Muscle layer of colon (tissue), 2 donors: ENCODE measurements at regions not wholly inside any gene's neighbourhood (a gene's known extent, or its start where the extent isn't known, plus 50 kb on each side); places are given as distances from the start of the nearest gene placed in this dataset.

ENCODE experiments used
- H3K27ac ChIP-seq: one replicate; pipeline ENCODE4 v1.7.0; 2013; ENCODE audit warnings: low read depth, mild to moderate bottlenecking, low read length, moderate library complexity
- H3K27me3 ChIP-seq, 2 donors: one replicate each; pipeline ENCODE4 v1.7.0; 2013; ENCODE audit warnings: low read length in 2 of 2, mild to moderate bottlenecking in 2 of 2; ENCODE audit not compliant: insufficient read depth in 2 of 2, control insufficient read depth in 1 of 2
- H3K36me3 ChIP-seq: one replicate; pipeline ENCODE4 v1.7.0; 2013; ENCODE audit warnings: mild to moderate bottlenecking, low read length; ENCODE audit not compliant: insufficient read depth
- H3K4me1 ChIP-seq: one replicate; pipeline ENCODE4 v1.7.0; 2013; ENCODE audit warnings: mild to moderate bottlenecking, low read length; ENCODE audit not compliant: insufficient read depth
- H3K4me3 ChIP-seq, 2 donors: one replicate each; pipeline ENCODE4 v1.7.0; 2013; ENCODE audit warnings: low read length in 2 of 2, low read depth in 1 of 2, mild to moderate bottlenecking in 1 of 2, moderate library complexity in 1 of 2
- H3K9ac ChIP-seq: one replicate; pipeline ENCODE4 v1.7.0; 2013; ENCODE audit warnings: low read length
- H3K9me3 ChIP-seq: one replicate; pipeline ENCODE4 v1.7.0; 2013; ENCODE audit warnings: mild to moderate bottlenecking, low read length
- donor health status: abdominal sarcoma.
- donor health status: Adenocarcinoma of cecum.

DNA sequence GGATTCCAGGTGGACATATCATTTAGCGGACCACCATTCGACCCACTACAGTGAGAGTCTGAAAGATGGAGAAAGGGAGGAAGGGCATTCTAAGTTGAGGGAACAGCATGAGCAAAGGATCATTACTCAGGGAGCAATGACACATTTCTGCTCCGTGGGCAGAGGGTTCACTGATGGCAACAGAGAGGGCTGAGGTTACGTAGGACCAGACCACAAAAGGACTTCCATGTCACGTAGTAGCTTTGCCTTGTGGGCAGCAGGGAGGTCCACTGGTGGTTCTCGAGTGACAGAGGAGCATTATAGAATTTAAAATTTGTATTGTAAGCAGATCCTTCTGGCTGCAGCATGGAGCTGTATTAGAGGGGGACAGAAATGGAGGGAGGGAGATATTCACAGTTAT is 109.7 kb upstream of the NAV2 start:
- H3K9ac ChIP-seq = no peak overlapping the region
- H3K4me3 ChIP-seq = no peak overlapping the region
- H3K4me1 ChIP-seq = peaks cover 17% of the 10 kb centered on the region
- no peaks in the 10 kb centered on the region for H3K9me3 ChIP-seq
- no peak overlapping the region for H3K27ac ChIP-seq
- H3K27me3 ChIP-seq = no peaks in the 10 kb centered on the region
- no peaks in the 10 kb centered on the region for H3K36me3 ChIP-seq

GRCh38 chr11:19602406-19602805 is 110.2 kb upstream of the NAV2 start:
- H3K4me1 ChIP-seq = peaks cover 17% of the 10 kb centered on the region
- no peaks in the 10 kb centered on the region for H3K9me3 ChIP-seq
- no peak overlapping the region for H3K9ac ChIP-seq
- no peaks in the 10 kb centered on the region for H3K36me3 ChIP-seq
- no peak overlapping the region for H3K4me3 ChIP-seq
- no peaks in the 10 kb centered on the region for H3K27me3 ChIP-seq
- no peak overlapping the region for H3K27ac ChIP-seq

DNA sequence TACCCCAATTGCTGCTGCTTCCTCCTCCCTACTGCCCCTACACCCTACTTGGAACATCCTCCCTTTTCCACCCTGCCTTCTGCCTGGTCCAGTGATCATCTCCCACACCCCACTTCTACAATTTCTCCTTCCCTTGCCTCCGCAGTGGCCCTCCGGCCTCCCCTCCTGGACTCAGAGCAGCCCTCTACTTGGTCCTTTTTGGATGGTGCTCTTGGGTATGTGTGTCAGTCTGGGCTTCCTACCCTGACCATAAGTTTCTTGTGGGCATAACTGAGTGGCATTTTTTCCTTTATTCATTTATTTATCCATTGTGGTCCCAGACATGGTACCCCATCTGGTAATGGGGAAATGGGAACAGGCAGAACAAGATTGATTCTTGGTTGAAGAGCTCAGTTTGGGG is 111.4 kb upstream of the NAV2 start:
- H3K27me3 ChIP-seq = no peaks in the 10 kb centered on the region
- no peak overlapping the region for H3K9ac ChIP-seq
- H3K9me3 ChIP-seq = no peaks in the 10 kb centered on the region
- H3K4me1 ChIP-seq = peaks cover 18% of the 10 kb centered on the region
- no peak overlapping the region for H3K4me3 ChIP-seq
- H3K27ac ChIP-seq = no peak overlapping the region
- H3K36me3 ChIP-seq = no peaks in the 10 kb centered on the region

DNA sequence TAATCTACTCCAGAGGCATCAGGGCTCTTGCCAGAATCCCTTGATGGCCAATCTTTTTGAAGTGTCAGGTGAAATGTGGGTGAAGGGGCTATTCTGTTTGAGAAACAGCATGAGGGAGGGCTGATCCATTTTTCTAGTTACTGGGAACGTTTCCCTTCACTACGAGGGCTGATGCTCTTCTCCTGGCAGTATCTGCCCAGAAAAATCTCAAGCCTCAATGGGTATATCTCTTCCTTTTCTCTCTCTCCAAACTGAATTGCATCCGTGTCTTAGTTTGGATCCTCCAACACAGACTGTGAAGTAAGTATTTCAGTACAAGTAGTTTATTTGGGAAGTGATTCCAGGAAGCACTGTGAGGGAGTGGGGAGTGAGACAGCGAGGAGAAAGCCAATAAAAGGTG is 113.0 kb upstream of the NAV2 start:
- H3K27ac ChIP-seq = no peak overlapping the region
- H3K4me1 ChIP-seq = peaks cover 18% of the 10 kb centered on the region

GRCh38 chr11:19598876-19599486 is 113.7 kb upstream of the NAV2 start:
- H3K4me1 ChIP-seq = peaks cover 18% of the 10 kb centered on the region

More for the DNA sequence above, 113.0 kb upstream of the NAV2 start:
- no peak overlapping the region for H3K4me3 ChIP-seq
- no peaks in the 10 kb centered on the region for H3K36me3 ChIP-seq
- H3K27me3 ChIP-seq = no peaks in the 10 kb centered on the region
- no peaks in the 10 kb centered on the region for H3K9me3 ChIP-seq
- H3K9ac ChIP-seq = no peak overlapping the region

GRCh38 chr11:19598456-19598855 is 114.2 kb upstream of the NAV2 start:
- H3K27ac ChIP-seq = no peak overlapping the region
- H3K36me3 ChIP-seq = no peaks in the 10 kb centered on the region
- H3K9me3 ChIP-seq = no peaks in the 10 kb centered on the region
- H3K4me3 ChIP-seq = no peak overlapping the region
- H3K9ac ChIP-seq = no peak overlapping the region
- H3K4me1 ChIP-seq = peaks cover 18% of the 10 kb centered on the region
- H3K27me3 ChIP-seq = no peaks in the 10 kb centered on the region

More at GRCh38 chr11:19598876-19599486, 113.7 kb upstream of the NAV2 start:
- H3K27ac ChIP-seq = no peak overlapping the region
- no peaks in the 10 kb centered on the region for H3K9me3 ChIP-seq
- no peaks in the 10 kb centered on the region for H3K27me3 ChIP-seq
- H3K4me3 ChIP-seq = no peak overlapping the region
- H3K9ac ChIP-seq = no peak overlapping the region
- no peaks in the 10 kb centered on the region for H3K36me3 ChIP-seq

GRCh38 chr11:19597876-19598275 is 114.8 kb upstream of the NAV2 start:
- Histone ChIP-seq H3K27ac (no peak overlapping the region), H3K4me1 (peaks cover 18% of the 10 kb centered on the region), H3K9me3 (no peaks in the 10 kb centered on the region), H3K27me3 (no peaks in the 10 kb centered on the region), H3K4me3 (no peak overlapping the region), H3K9ac (no peak overlapping the region), H3K36me3 (no peaks in the 10 kb centered on the region)

GRCh38 chr11:19597206-19597605 is 115.4 kb upstream of the NAV2 start:
- no peaks in the 10 kb centered on the region for H3K27me3 ChIP-seq
- no peak overlapping the region for H3K27ac ChIP-seq
- no peak overlapping the region for H3K9ac ChIP-seq
- H3K4me3 ChIP-seq = no peak overlapping the region
- H3K36me3 ChIP-seq = no peaks in the 10 kb centered on the region
- no peaks in the 10 kb centered on the region for H3K9me3 ChIP-seq
- peaks cover 18% of the 10 kb centered on the region for H3K4me1 ChIP-seq

DNA sequence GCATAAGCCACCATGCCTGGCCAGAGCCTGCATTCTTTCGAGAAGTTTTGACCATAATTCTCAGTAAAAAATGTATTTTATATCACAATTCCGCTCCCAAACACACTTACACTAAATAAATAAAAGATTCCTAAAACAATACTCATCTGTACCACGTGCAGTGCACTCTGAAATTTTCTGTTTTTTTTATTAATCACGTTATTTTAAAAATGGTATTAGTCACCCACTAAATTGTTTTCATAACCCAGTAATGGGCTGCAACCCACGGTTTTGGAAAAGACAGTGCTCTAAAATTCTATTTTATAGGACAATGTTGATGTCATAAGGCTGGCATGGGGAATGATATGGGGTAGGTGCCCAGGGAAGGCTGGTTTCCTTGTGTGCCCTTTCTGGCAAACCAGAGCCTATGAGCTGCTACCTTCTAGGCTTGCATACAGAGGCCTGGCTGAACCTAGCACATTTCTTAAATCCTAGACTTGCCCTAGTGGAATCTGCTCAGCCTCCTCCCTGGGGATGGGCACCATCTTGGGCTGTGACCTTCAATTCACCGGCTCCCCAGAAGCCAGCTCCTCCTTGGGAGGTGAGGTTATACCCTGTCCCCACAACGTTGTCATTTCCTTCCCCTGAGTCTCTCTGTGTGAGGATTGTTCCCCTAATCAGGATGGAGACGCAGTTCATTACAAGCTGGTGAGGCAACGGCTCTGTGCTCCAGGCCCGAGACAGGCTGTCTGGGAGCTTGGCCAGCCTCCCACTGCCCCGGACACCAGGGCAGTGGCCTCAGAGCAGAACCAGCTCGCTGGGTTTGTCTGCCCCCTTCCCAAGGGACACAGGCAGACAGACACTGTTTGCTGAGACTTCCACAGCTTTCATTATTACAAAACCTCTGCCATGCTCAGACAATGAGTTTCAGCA is 116.5 kb upstream of the NAV2 start:
- no peak overlapping the region for H3K4me3 ChIP-seq
- H3K4me1 ChIP-seq = peaks cover 18% of the 10 kb centered on the region
- no peaks in the 10 kb centered on the region for H3K27me3 ChIP-seq
- H3K36me3 ChIP-seq = no peaks in the 10 kb centered on the region
- no peaks in the 10 kb centered on the region for H3K9me3 ChIP-seq
- H3K9ac ChIP-seq = peak overlapping the region; percentile 0
- peak overlapping the region; percentile 54 for H3K27ac ChIP-seq

DNA sequence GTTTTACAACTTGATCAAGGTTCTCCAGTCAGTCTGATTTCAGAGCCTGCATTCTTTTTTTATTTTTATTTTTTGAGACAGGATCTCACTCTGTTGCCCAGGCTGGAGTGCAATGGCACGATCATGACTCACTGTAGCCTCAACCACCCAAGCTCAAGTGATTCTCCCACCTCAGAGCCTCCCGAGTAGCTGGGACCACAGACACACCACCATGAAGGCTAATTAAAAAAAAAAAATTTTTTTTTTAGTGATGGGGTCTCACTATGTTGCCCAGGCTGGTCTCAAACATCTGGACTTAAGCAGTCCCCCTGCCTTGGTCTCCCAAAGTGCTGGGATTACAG is 117.2 kb upstream of the NAV2 start:
- Histone ChIP-seq H3K27ac (no peak overlapping the region), H3K36me3 (no peaks in the 10 kb centered on the region), H3K27me3 (no peaks in the 10 kb centered on the region), H3K4me3 (no peak overlapping the region), H3K9ac (no peak overlapping the region), H3K4me1 (peaks cover 18% of the 10 kb centered on the region), H3K9me3 (no peaks in the 10 kb centered on the region)

- Histone ChIP-seq H3K27ac (no peak overlapping the region), H3K36me3 (no peaks in the 10 kb centered on the region), H3K9ac (no peak overlapping the region), H3K4me1 (peaks cover 18% of the 10 kb centered on the region), H3K27me3 (no peaks in the 10 kb centered on the region), H3K9me3 (no peaks in the 10 kb centered on the region), H3K4me3 (no peak overlapping the region)
Measured at GRCh38 chr11:19594326-19594725, 118.3 kb upstream of the NAV2 start.

DNA sequence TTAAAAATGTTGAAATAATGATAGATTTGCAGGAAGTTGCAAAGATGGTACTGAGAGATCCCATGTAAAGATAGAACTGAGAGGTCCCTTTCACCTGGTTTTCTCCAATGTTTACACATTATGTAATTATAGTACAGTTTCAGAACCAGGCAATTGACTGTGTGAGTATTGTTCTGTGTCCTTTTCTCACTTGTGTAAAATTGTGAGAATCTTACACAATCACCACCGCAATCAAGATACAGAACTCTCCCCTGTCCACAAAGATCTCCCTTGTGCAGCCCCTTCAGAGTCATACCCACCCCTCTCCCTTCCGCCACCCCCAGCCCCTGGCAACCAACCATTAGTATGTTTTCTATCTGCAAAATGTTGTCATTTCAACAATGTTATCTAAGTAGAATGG is 119.8 kb upstream of the NAV2 start:
- H3K27me3 ChIP-seq = no peaks in the 10 kb centered on the region
- no peak overlapping the region for H3K27ac ChIP-seq
- H3K4me1 ChIP-seq = peaks cover 18% of the 10 kb centered on the region
- H3K9ac ChIP-seq = no peak overlapping the region
- H3K4me3 ChIP-seq = no peak overlapping the region
- H3K9me3 ChIP-seq = no peaks in the 10 kb centered on the region
- no peaks in the 10 kb centered on the region for H3K36me3 ChIP-seq
